ENCODE measurements at regions not wholly inside any gene's neighbourhood (a gene's known extent, or its start where the extent isn't known, plus 50 kb on each side); places are given as distances from the start of the nearest gene placed in this dataset.

DNA sequence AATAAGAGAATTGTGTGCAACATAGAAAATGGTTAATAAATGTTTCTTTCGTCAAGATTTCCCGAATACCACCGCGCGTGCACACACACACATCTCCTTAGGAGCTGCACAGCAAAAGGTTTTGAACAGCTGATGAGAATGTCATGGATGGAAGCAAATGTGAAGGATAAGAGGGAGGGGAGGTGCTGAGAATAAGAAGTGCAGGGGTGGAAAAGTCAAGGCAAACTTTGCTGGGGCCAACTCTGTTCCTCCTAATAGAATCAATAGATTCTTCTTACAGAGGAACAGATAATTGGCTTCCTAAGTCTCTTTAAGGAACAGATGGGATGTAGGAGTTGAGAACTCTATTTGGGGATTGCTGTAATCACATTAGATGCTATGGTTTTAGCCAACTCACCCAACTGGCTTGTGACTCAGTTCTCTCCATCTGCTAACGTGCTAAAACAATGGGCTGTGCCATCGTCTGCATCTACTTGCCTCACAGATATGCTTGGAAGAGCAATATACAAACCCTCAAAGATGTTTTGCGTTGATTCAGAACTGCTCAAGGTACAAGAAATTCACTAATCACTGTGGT is 408.2 kb upstream of the CELF2 start:
- H3K9ac ChIP-seq (ENCODE audit: control insufficient read depth, extremely low read depth, insufficient read depth, low read length): no peak overlapping the region
- H3K9me1 ChIP-seq (ENCODE audit: control insufficient read depth, extremely low read depth, insufficient read depth, low read length): no peaks in the 10 kb centered on the region
- no peak overlapping the region for H2AFZ ChIP-seq (ENCODE audit: control insufficient read depth, low read length)
- no peaks in the 10 kb centered on the region for H3K27me3 ChIP-seq (ENCODE audit: control insufficient read depth, extremely low read depth, insufficient read depth, low read length)
- H3K4me2 ChIP-seq (ENCODE audit: control insufficient read depth, extremely low read depth, insufficient read depth, low read depth, low read length): no peak overlapping the region
- no peaks in the 10 kb centered on the region for H3K79me2 ChIP-seq (ENCODE audit: control insufficient read depth, insufficient read depth, low read length)
- no peak for FAIRE-seq
- no peak for DNase-seq (ENCODE audit: low read depth, low spot score)
- dilution Hi-C loops (cut with MboI; ENCODE audit: extremely low pct_ligation_motif_present, low sequenced_read_pairs): no loop called here
- H4K20me1 ChIP-seq (ENCODE audit: control insufficient read depth, extremely low read depth, insufficient read depth, low read length): no peaks in the 10 kb centered on the region
- no peak overlapping the region for H3K27ac ChIP-seq (ENCODE audit: control insufficient read depth, insufficient read depth, low read length)
- TF ChIP-seq CTCF (optimal IDR thresholded peaks at IDR 0.05 in 1 of 3, IDR thresholded peaks at IDR 0.05 in 1 of 3, conservative IDR thresholded peaks at IDR 0.05 in 1 of 3; ENCODE audit: extremely low read depth in 1 of 3, insufficient read depth in 2 of 3, low read length in 3 of 3): no peak
- TF ChIP-seq EZH2 (IDR thresholded peaks at IDR 0.05; ENCODE audit: low read length): no peak
- no peaks in the 10 kb centered on the region for H3K9me3 ChIP-seq (ENCODE audit: control insufficient read depth, low read depth, low read length)
- H3K36me3 ChIP-seq (ENCODE audit: control insufficient read depth in 2 of 2, extremely low read depth in 1 of 2, insufficient read depth in 2 of 2, low read length in 2 of 2): no peaks in the 10 kb centered on the region
- H3K4me3 ChIP-seq (ENCODE audit: control insufficient read depth in 2 of 3, extremely low read depth in 1 of 3, insufficient read depth in 2 of 3, low read depth in 1 of 3, low read length in 3 of 3): no peak overlapping the region
- H3K4me1 ChIP-seq (ENCODE audit: control insufficient read depth, extremely low read depth, insufficient read depth, low read length): no peaks in the 10 kb centered on the region

GRCh38 chr10:10610171-10610570 is 407.5 kb upstream of the CELF2 start:
- Histone ChIP-seq H3K27me3 (ENCODE audit: control insufficient read depth, extremely low read depth, insufficient read depth, low read length) (no peaks in the 10 kb centered on the region), H3K36me3 (ENCODE audit: control insufficient read depth in 2 of 2, extremely low read depth in 1 of 2, insufficient read depth in 2 of 2, low read length in 2 of 2) (no peaks in the 10 kb centered on the region), H3K27ac (ENCODE audit: control insufficient read depth, insufficient read depth, low read length) (no peak overlapping the region), H3K79me2 (ENCODE audit: control insufficient read depth, insufficient read depth, low read length) (no peaks in the 10 kb centered on the region), H3K9me3 (ENCODE audit: control insufficient read depth, low read depth, low read length) (no peaks in the 10 kb centered on the region), H3K4me2 (ENCODE audit: control insufficient read depth, extremely low read depth, insufficient read depth, low read depth, low read length) (no peak overlapping the region), H4K20me1 (ENCODE audit: control insufficient read depth, extremely low read depth, insufficient read depth, low read length) (no peaks in the 10 kb centered on the region), H3K9ac (ENCODE audit: control insufficient read depth, extremely low read depth, insufficient read depth, low read length) (no peak overlapping the region), H3K4me3 (ENCODE audit: control insufficient read depth in 2 of 3, extremely low read depth in 1 of 3, insufficient read depth in 2 of 3, low read depth in 1 of 3, low read length in 3 of 3) (no peak overlapping the region), H3K4me1 (ENCODE audit: control insufficient read depth, extremely low read depth, insufficient read depth, low read length) (no peaks in the 10 kb centered on the region), H3K9me1 (ENCODE audit: control insufficient read depth, extremely low read depth, insufficient read depth, low read length) (no peaks in the 10 kb centered on the region), H2AFZ (ENCODE audit: control insufficient read depth, low read length) (no peak overlapping the region)
- FAIRE-seq: no peak
- no peak for TF ChIP-seq EZH2 (IDR thresholded peaks at IDR 0.05; ENCODE audit: low read length)
- TF ChIP-seq CTCF (optimal IDR thresholded peaks at IDR 0.05 in 1 of 3, IDR thresholded peaks at IDR 0.05 in 1 of 3, conservative IDR thresholded peaks at IDR 0.05 in 1 of 3; ENCODE audit: extremely low read depth in 1 of 3, insufficient read depth in 2 of 3, low read length in 3 of 3): no peak
- dilution Hi-C loops (cut with MboI; ENCODE audit: extremely low pct_ligation_motif_present, low sequenced_read_pairs): no loop called here
- no peak for DNase-seq (ENCODE audit: low read depth, low spot score)
